GM19239 (cell line): ENCODE measurements at regions not wholly inside any gene's neighbourhood (a gene's known extent, or its start where the extent isn't known, plus 50 kb on each side); places are given as distances from the start of the nearest gene placed in this dataset.
"Not testable (repeated sequence)": the region's sequence is repeated elsewhere in the genome, so short reads cannot be mapped to it uniquely, and the experiment has no call there.

Source experiments
- DNase-seq: peaks from one replicate; pipeline ENCODE4 v3.0.0; 2011; ENCODE audit warnings: low spot score; ENCODE audit not compliant: insufficient read length
- FAIRE-seq: peaks from 2 replicates; lab custom pipeline; 2011; peaks lifted over from hg19 to GRCh38; lab: Jason Lieb, UNC

- no peak for DNase-seq
- FAIRE-seq, result no peak
Measured at GRCh38 chr1:94362466-94363058, 55.6 kb upstream of the ABCD3 start.

- no peak for DNase-seq
- FAIRE-seq, result no peak
Measured at GRCh38 chr1:94358630-94359599, 59.3 kb upstream of the ABCD3 start.

- no peak for FAIRE-seq
- no peak for DNase-seq
Measured at GRCh38 chr1:94357661-94358060, 60.5 kb upstream of the ABCD3 start.

GRCh38 chr1:94355485-94355980, 62.7 kb upstream of the ABCD3 start:
- DNase-seq, result no peak
- FAIRE-seq, result no peak

- FAIRE-seq, result no peak
- DNase-seq, result no peak
Measured at GRCh38 chr1:94351481-94351880, 66.7 kb upstream of the ABCD3 start.

GRCh38 chr1:94350350-94350924, 67.8 kb upstream of the ABCD3 start:
- FAIRE-seq, result no peak
- DNase-seq, result no peak

GRCh38 chr1:94349853-94350252, 68.3 kb upstream of the ABCD3 start:
- FAIRE-seq, result no peak
- DNase-seq, result no peak

GRCh38 chr1:94348386-94348785, 69.8 kb upstream of the ABCD3 start:
- not testable (repeated sequence) for DNase-seq, FAIRE-seq

GRCh38 chr1:94345148-94345721, 73.0 kb upstream of the ABCD3 start:
- no peak for DNase-seq
- no peak for FAIRE-seq

- no peak for FAIRE-seq
Measured at GRCh38 chr1:94342416-94342815, 75.8 kb upstream of the ABCD3 start.

GRCh38 chr1:94339206-94339927, 78.8 kb upstream of the ABCD3 start:
- DNase-seq (no peak), FAIRE-seq (no peak)

More at GRCh38 chr1:94342416-94342815, 75.8 kb upstream of the ABCD3 start:
- no peak for DNase-seq

GRCh38 chr1:94336991-94337390, 81.2 kb upstream of the ABCD3 start:
- no peak for FAIRE-seq
- no peak for DNase-seq

GRCh38 chr1:94335950-94336349, 82.2 kb upstream of the ABCD3 start:
- DNase-seq (no peak), FAIRE-seq (peak; percentile 23)

- DNase-seq, result no peak
- FAIRE-seq, result no peak
Measured at GRCh38 chr1:94335447-94335846, 82.7 kb upstream of the ABCD3 start.

GRCh38 chr1:94334764-94335163, 83.4 kb upstream of the ABCD3 start:
- DNase-seq, result no peak

GRCh38 chr1:94332952-94333351, 85.2 kb upstream of the ABCD3 start:
- FAIRE-seq, result no peak
- DNase-seq, result no peak

More at GRCh38 chr1:94334764-94335163, 83.4 kb upstream of the ABCD3 start:
- no peak for FAIRE-seq

- FAIRE-seq, result no peak
- DNase-seq, result no peak
Measured at GRCh38 chr1:94332516-94332915, 85.7 kb upstream of the ABCD3 start.

- DNase-seq, result no peak
- FAIRE-seq, result no peak
Measured at GRCh38 chr1:94329986-94330385, 88.2 kb upstream of the ABCD3 start.

- no peak for FAIRE-seq
- no peak for DNase-seq
Measured at GRCh38 chr1:94329276-94329675, 88.9 kb upstream of the ABCD3 start.
